ENCODE measurements at regions not wholly inside any gene's neighbourhood (a gene's known extent, or its start where the extent isn't known, plus 50 kb on each side); places are given as distances from the start of the nearest gene placed in this dataset.

GRCh38 chr11:27596802-27597201, 90.2 kb upstream of the LIN7C start:
- no peak for TF ChIP-seq CTCF (IDR thresholded peaks at IDR 0.05)
- TF ChIP-seq POLR2A (IDR thresholded peaks at IDR 0.05): no peak
